HepG2 (cell line): ENCODE measurements at regions not wholly inside any gene's neighbourhood (a gene's known extent, or its start where the extent isn't known, plus 50 kb on each side); places are given as distances from the start of the nearest gene placed in this dataset.

Experiments used
- ATAC-seq: fragments of 200-7000 bp; cut with Tn5 transposase; 3 replicates; pipeline ENCODE4 v1.9.1; 2020; ENCODE audit warnings: mild to moderate bottlenecking, moderate library complexity
- BruUV-seq: library from RNA; stranded (reverse); fragments of 400-500 nt; replicated peaks from 2 replicates; lab custom pipeline; 2021; lab: Mats Ljungman, UMichigan
- CTCF ChIA-PET: fragments of 300-600 bp; formaldehyde crosslinking; extraction: SDS; loops from one replicate; lab custom pipeline; 2021; ENCODE audit warnings: low total read pairs, inconsistent platforms, low intra/inter-chr PET ratio; lab: Yijun Ruan, JAX
- POLR2A ChIA-PET: fragments of 350-600 bp; sonication (Branson Sonifier 250); formaldehyde crosslinking; loops from one replicate; lab custom pipeline; 2020; ENCODE audit warnings: antibody characterized with exemption, inconsistent platforms; lab: Yijun Ruan, JAX
- DNase-seq: peaks from one replicate; pipeline ENCODE4 v3.0.0-alpha.2; 2015; ENCODE audit warnings: low spot score
- FAIRE-seq: peaks from 3 replicates; lab custom pipeline; 2011; peaks lifted over from hg19 to GRCh38; lab: Jason Lieb, UNC
- H2AFZ ChIP-seq: one replicate; pipeline ENCODE4 v1.6.1; 2011; ENCODE audit warnings: low read length, inconsistent platforms
- H3K27ac ChIP-seq: fragments of 300-600 bp; 3 replicates; pipeline ENCODE4 v1.8.0; 2011; ENCODE audit warnings: mixed run types, mild to moderate bottlenecking, mixed read lengths, low read length, inconsistent platforms; ENCODE audit not compliant: insufficient read depth; ENCODE audit errors: extremely low read length
- H3K27me3 ChIP-seq, 2 experiments: fragments of 200-600 bp in 1 of 2; 2 replicates in 1 of 2; 3 replicates in 1 of 2; pipeline versions ENCODE4 v1.6.0 to v1.8.0; 2011; ENCODE audit warnings: low read length in 2 of 2, mild to moderate bottlenecking in 2 of 2, moderate library complexity in 2 of 2, inconsistent platforms in 1 of 2; ENCODE audit not compliant: insufficient read depth in 2 of 2, control insufficient read depth in 1 of 2
- H3K36me3 ChIP-seq, 2 experiments: fragments of 200-600 bp in 1 of 2; replicated peaks in 1 of 2; 2 replicates in 1 of 2; 3 replicates in 1 of 2; pipeline versions ENCODE4 v1.5.1 to v1.8.0; 2011; ENCODE audit warnings: low read length in 2 of 2, inconsistent platforms in 1 of 2; ENCODE audit not compliant: insufficient read depth in 2 of 2, control insufficient read depth in 1 of 2
- H3K4me1 ChIP-seq: 2 replicates; pipeline ENCODE4 v1.5.1; 2012; ENCODE audit warnings: low read length, inconsistent platforms; ENCODE audit not compliant: insufficient read depth
- H3K4me2 ChIP-seq: 2 replicates; pipeline ENCODE4 v1.6.0; 2011; ENCODE audit warnings: low read depth, low read length, inconsistent platforms
- H3K4me3 ChIP-seq, 3 experiments: fragments of 200-600 bp in 1 of 3; sonication (generic), shearing (Covaris generic) in 1 of 3; replicated peaks in 1 of 3; 2 replicates each; pipeline ENCODE4 v1.5.1; 2011 to 2016; ENCODE audit warnings: low read length in 3 of 3, inconsistent platforms in 2 of 3, low read depth in 2 of 3, mild to moderate bottlenecking in 2 of 3, control low read depth in 1 of 3, mixed read lengths in 1 of 3; ENCODE audit not compliant: insufficient read depth in 1 of 3
- H3K79me2 ChIP-seq: one replicate; pipeline ENCODE4 v1.6.1; 2011; ENCODE audit warnings: low read length, inconsistent platforms; ENCODE audit not compliant: insufficient read depth
- H3K9ac ChIP-seq: 2 replicates; pipeline ENCODE4 v1.6.0; 2011; ENCODE audit warnings: mild to moderate bottlenecking, low read depth, low read length, inconsistent platforms; ENCODE audit not compliant: insufficient read depth
- H3K9me3 ChIP-seq: 2 replicates; pipeline ENCODE4 v1.5.1; 2012; ENCODE audit warnings: mild to moderate bottlenecking, low read length
- H4K20me1 ChIP-seq: 2 replicates; pipeline ENCODE4 v1.6.0; 2011; ENCODE audit warnings: inconsistent platforms, mild to moderate bottlenecking, low read length, moderate library complexity; ENCODE audit not compliant: insufficient read depth
- BRCA1 ChIP-seq: sonication (generic); formaldehyde crosslinking; IDR thresholded peaks from 2 replicates; pipeline ENCODE4 v1.4.0; 2020; ENCODE audit warnings: missing genetic modification reagents
- HDAC1 ChIP-seq: sonication (generic); formaldehyde crosslinking; IDR thresholded peaks from 2 replicates; pipeline ENCODE4 v1.5.1; 2020; ENCODE audit warnings: mild to moderate bottlenecking, missing genetic modification reagents
- REL ChIP-seq: sonication (generic); formaldehyde crosslinking; conservative IDR thresholded peaks from 2 replicates; pipeline ENCODE4 v1.8.0; 2022; ENCODE audit warnings: mild to moderate bottlenecking, missing genetic modification reagents, moderate library complexity
- TOPORS ChIP-seq: sonication (generic); formaldehyde crosslinking; IDR thresholded peaks from 2 replicates; pipeline ENCODE4 v1.8.0; 2023; ENCODE audit warnings: mild to moderate bottlenecking, missing genetic modification reagents
- WGBS: methylation state at CpG from one replicate; pipeline ENCODE4 v1.1.6; 2017; ENCODE audit warnings: low lambda C conversion rate; 5-methylcytosine and 5-hydroxymethylcytosine counted together
- in situ Hi-C: cut with HindIII; loops from 2 replicates; pipeline ENCODE4 v1.10.0; 2017; ENCODE audit warnings: low pct_unique_long_range_greater_than_20kb; ENCODE audit not compliant: extremely low pct_ligation_motif_present
- intact Hi-C: fragments of 100-400 bp; cut with micrococcal nuclease; formaldehyde crosslinking; loops from one replicate; pipeline ENCODE4 v1.10.0; 2022; ENCODE audit not compliant: unreplicated experiment
- TF ChIP-seq, protein P1 (sequence below): IDR thresholded peaks from 2 replicates; pipeline ENCODE4 v1.4.0; 2020; ENCODE audit warnings: mild to moderate bottlenecking, missing genetic modification reagents

DNA sequence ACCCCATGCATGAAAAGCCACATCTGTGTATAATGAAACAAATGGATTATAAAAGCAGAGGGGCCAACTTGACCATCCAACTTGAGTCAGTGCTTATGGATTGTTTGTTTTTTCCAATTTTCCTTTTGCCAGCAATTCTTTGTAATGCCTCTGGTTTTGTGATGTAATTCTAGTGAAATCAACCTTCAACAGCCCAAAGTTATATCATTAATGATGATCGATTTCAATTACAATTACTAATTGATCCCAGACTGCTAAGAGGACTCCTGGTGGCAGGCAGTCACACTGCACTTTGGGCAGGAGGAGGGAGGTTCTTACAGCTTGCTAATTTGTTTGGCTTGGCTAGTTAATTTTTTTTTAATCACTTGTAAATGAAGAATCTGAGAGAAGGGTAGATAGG is 552.3 kb downstream of the NUF2 start:
- Histone ChIP-seq H3K4me2 (no peak overlapping the region), H2AFZ (no peak overlapping the region), H3K4me1 (no peaks in the 10 kb centered on the region), H3K36me3 (no peaks in the 10 kb centered on the region), H3K9ac (no peak overlapping the region), H3K9me3 (peaks cover 89% of the 10 kb centered on the region), H3K27ac (no peak overlapping the region), H4K20me1 (no peaks in the 10 kb centered on the region), H3K79me2 (no peaks in the 10 kb centered on the region), H3K4me3 (no peak overlapping the region), H3K27me3 (no peaks in the 10 kb centered on the region)
- POLR2A ChIA-PET = no interaction called here
- intact Hi-C loops = no loop called here
- no TSS peak for BruUV-seq
- no peak for DNase-seq
- no peak for FAIRE-seq
- no peak for ATAC-seq
- in situ Hi-C loops = no loop called here
- CTCF ChIA-PET = no interaction called here
- WGBS = 4% methylated on average over 1 of the region's 1 CpG
- no peak for TF ChIP-seq REL (CRISPR knock-in tag)
- TF ChIP-seq HDAC1 = no peak
- TF ChIP-seq, protein P1, sequence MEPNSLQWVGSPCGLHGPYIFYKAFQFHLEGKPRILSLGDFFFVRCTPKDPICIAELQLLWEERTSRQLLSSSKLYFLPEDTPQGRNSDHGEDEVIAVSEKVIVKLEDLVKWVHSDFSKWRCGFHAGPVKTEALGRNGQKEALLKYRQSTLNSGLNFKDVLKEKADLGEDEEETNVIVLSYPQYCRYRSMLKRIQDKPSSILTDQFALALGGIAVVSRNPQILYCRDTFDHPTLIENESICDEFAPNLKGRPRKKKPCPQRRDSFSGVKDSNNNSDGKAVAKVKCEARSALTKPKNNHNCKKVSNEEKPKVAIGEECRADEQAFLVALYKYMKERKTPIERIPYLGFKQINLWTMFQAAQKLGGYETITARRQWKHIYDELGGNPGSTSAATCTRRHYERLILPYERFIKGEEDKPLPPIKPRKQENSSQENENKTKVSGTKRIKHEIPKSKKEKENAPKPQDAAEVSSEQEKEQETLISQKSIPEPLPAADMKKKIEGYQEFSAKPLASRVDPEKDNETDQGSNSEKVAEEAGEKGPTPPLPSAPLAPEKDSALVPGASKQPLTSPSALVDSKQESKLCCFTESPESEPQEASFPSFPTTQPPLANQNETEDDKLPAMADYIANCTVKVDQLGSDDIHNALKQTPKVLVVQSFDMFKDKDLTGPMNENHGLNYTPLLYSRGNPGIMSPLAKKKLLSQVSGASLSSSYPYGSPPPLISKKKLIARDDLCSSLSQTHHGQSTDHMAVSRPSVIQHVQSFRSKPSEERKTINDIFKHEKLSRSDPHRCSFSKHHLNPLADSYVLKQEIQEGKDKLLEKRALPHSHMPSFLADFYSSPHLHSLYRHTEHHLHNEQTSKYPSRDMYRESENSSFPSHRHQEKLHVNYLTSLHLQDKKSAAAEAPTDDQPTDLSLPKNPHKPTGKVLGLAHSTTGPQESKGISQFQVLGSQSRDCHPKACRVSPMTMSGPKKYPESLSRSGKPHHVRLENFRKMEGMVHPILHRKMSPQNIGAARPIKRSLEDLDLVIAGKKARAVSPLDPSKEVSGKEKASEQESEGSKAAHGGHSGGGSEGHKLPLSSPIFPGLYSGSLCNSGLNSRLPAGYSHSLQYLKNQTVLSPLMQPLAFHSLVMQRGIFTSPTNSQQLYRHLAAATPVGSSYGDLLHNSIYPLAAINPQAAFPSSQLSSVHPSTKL (CRISPR knock-in tag) = no peak
- no peak for TF ChIP-seq BRCA1 (CRISPR knock-in tag)
- TF ChIP-seq TOPORS (CRISPR knock-in tag) = no peak
